OCI-LY1 (cell line): ENCODE measurements at regions not wholly inside any gene's neighbourhood (a gene's known extent, or its start where the extent isn't known, plus 50 kb on each side); places are given as distances from the start of the nearest gene placed in this dataset.

Experiments used
- CTCF ChIP-seq: fragments of 200-600 bp; sonication (generic), shearing (Covaris generic); IDR thresholded peaks from 2 replicates; pipeline ENCODE4 v1.5.1; 2017; ENCODE audit warnings: mild to moderate bottlenecking, antibody characterized with exemption, low read length, moderate library complexity, mixed read lengths
- EZH2 ChIP-seq: fragments of 200-600 bp; sonication (generic), shearing (Covaris generic); IDR thresholded peaks from 2 replicates; pipeline ENCODE4 v1.8.0; 2017; ENCODE audit warnings: borderline replicate concordance, mixed run types, mild to moderate bottlenecking, antibody characterized with exemption, low read length, moderate library complexity, mixed read lengths

- TF ChIP-seq CTCF (no peak), EZH2 (no peak)
Measured at GRCh38 chr18:27501671-27502070, 316.6 kb upstream of the CHST9 start.
